ENCODE measurements at regions not wholly inside any gene's neighbourhood (a gene's known extent, or its start where the extent isn't known, plus 50 kb on each side); places are given as distances from the start of the nearest gene placed in this dataset.
"Not testable (repeated sequence)": the region's sequence is repeated elsewhere in the genome, so short reads cannot be mapped to it uniquely, and the experiment has no call there.

GRCh38 chr19:29873801-29874575 lies 62.2 kb downstream of the CCNE1 start:
- DNase-seq (ENCODE audit: low spot score), result no peak

GRCh38 chr19:29875931-29876330 lies 64.1 kb downstream of the CCNE1 start:
- no peak for DNase-seq (ENCODE audit: low spot score)

GRCh38 chr19:29876414-29876813 lies 64.6 kb downstream of the CCNE1 start:
- DNase-seq (ENCODE audit: low spot score), result no peak

GRCh38 chr19:29876908-29877307 lies 65.1 kb downstream of the CCNE1 start:
- not testable (repeated sequence) for DNase-seq (ENCODE audit: low spot score)

- peak; percentile 40 for DNase-seq (ENCODE audit: low spot score)
Observed at GRCh38 chr19:29878973-29879654, 62.9 kb upstream of the URI1 start.

- DNase-seq (ENCODE audit: low spot score), result no peak
Observed at GRCh38 chr19:29879655-29879974, 62.4 kb upstream of the URI1 start.

- DNase-seq (ENCODE audit: low spot score), result no peak
Observed at GRCh38 chr19:29880498-29881081, 61.4 kb upstream of the URI1 start.

GRCh38 chr19:29881386-29881785 lies 60.7 kb upstream of the URI1 start:
- no peak for DNase-seq (ENCODE audit: low spot score)

- DNase-seq (ENCODE audit: low spot score), result no peak
Observed at GRCh38 chr19:29882719-29883105, 59.3 kb upstream of the URI1 start.

- no peak for DNase-seq (ENCODE audit: low spot score)
Observed at GRCh38 chr19:29884044-29884443, 58.0 kb upstream of the URI1 start.

- DNase-seq (ENCODE audit: low spot score), result no peak
Observed at GRCh38 chr19:29884466-29884865, 57.6 kb upstream of the URI1 start.

- DNase-seq (ENCODE audit: low spot score), result not testable (repeated sequence)
Observed at GRCh38 chr19:29886106-29886505, 55.9 kb upstream of the URI1 start.

- no peak for DNase-seq (ENCODE audit: low spot score)
Observed at GRCh38 chr19:29886586-29886985, 55.5 kb upstream of the URI1 start.

- no peak for DNase-seq (ENCODE audit: low spot score)
Observed at GRCh38 chr19:29887442-29887855, 54.6 kb upstream of the URI1 start.

- not testable (repeated sequence) for DNase-seq (ENCODE audit: low spot score)
Observed at GRCh38 chr19:29888047-29888446, 54.0 kb upstream of the URI1 start.

GRCh38 chr19:29889702-29890101 lies 52.3 kb upstream of the URI1 start:
- DNase-seq (ENCODE audit: low spot score), result no peak

GRCh38 chr19:29890392-29890791 lies 51.6 kb upstream of the URI1 start:
- DNase-seq (ENCODE audit: low spot score), result no peak
